ENCODE measurements at regions not wholly inside any gene's neighbourhood (a gene's known extent, or its start where the extent isn't known, plus 50 kb on each side); places are given as distances from the start of the nearest gene placed in this dataset.
"Not testable (repeated sequence)": the region's sequence is repeated elsewhere in the genome, so short reads cannot be mapped to it uniquely, and the experiment has no call there.

GRCh38 chr9:30609713-30610112, 1774.7 kb upstream of the ACO1 start:
- no peaks in the 10 kb centered on the region for H3K4me1 Mint-ChIP-seq
- no peak overlapping the region for H3K27ac ChIP-seq (ENCODE audit: low read depth, low read length)
- no peak for TF ChIP-seq CTCF (conservative IDR thresholded peaks at IDR 0.05)
- H3K4me1 ChIP-seq (ENCODE audit: control insufficient read depth, insufficient read depth, low read length), result no peaks in the 10 kb centered on the region
- H3K36me3 Mint-ChIP-seq (ENCODE audit: low read depth), result no peaks in the 10 kb centered on the region
- no peak overlapping the region for H3K4me3 ChIP-seq (ENCODE audit: low read length)
- H3K9me3 ChIP-seq (ENCODE audit: control insufficient read depth, low read length), result no peaks in the 10 kb centered on the region
- no peak for DNase-seq
- 80 to 85% methylated on average over 1 of the region's 1 CpG for WGBS, 2 experiments (ENCODE audit: insufficient coverage in 1 of 2, insufficient read length in 1 of 2)
- H3K9ac ChIP-seq (ENCODE audit: extremely low read depth, low read length, poor library complexity, severe bottlenecking), result no peak overlapping the region
- H3K36me3 ChIP-seq (ENCODE audit: control insufficient read depth, insufficient read depth, low read length), result no peaks in the 10 kb centered on the region
- no peak overlapping the region for H3K27ac Mint-ChIP-seq
- H3K27me3 Mint-ChIP-seq (ENCODE audit: insufficient read depth), result no peaks in the 10 kb centered on the region
- no peaks in the 10 kb centered on the region for H3K9me3 Mint-ChIP-seq
- H3K4me3 Mint-ChIP-seq, result no peak overlapping the region
- H3K27me3 ChIP-seq (ENCODE audit: control insufficient read depth, insufficient read depth, low read length, poor library complexity, severe bottlenecking), result no peaks in the 10 kb centered on the region

- not testable (repeated sequence) for H3K9ac ChIP-seq (ENCODE audit: extremely low read depth, low read length, poor library complexity, severe bottlenecking); H3K4me1 Mint-ChIP-seq; H3K4me3 ChIP-seq (ENCODE audit: low read length); H3K27me3 ChIP-seq (ENCODE audit: control insufficient read depth, insufficient read depth, low read length, poor library complexity, severe bottlenecking); H3K27me3 Mint-ChIP-seq (ENCODE audit: insufficient read depth); H3K27ac Mint-ChIP-seq; H3K9me3 Mint-ChIP-seq; H3K4me1 ChIP-seq (ENCODE audit: control insufficient read depth, insufficient read depth, low read length); H3K36me3 ChIP-seq (ENCODE audit: control insufficient read depth, insufficient read depth, low read length); DNase-seq; H3K4me3 Mint-ChIP-seq; H3K27ac ChIP-seq (ENCODE audit: low read depth, low read length); H3K36me3 Mint-ChIP-seq (ENCODE audit: low read depth); H3K9me3 ChIP-seq (ENCODE audit: control insufficient read depth, low read length)
- 88% methylated on average over 5 of the region's 7 CpGs; no CpG with 5 or more reads in 1 of the 2 experiments for WGBS, 2 experiments (ENCODE audit: insufficient coverage in 1 of 2, insufficient read length in 1 of 2)
These were observed 1767.7 kb upstream of the ACO1 start for GRCh38 chr9:30616782-30617181.

GRCh38 chr9:30622561-30622960, 1761.9 kb upstream of the ACO1 start:
- Histone ChIP-seq H3K9ac (ENCODE audit: extremely low read depth, low read length, poor library complexity, severe bottlenecking) (no peak overlapping the region), H3K36me3 (ENCODE audit: control insufficient read depth, insufficient read depth, low read length) (no peaks in the 10 kb centered on the region), H3K27ac (ENCODE audit: low read depth, low read length) (no peak overlapping the region), H3K4me3 (ENCODE audit: low read length) (no peak overlapping the region), H3K4me1 (ENCODE audit: control insufficient read depth, insufficient read depth, low read length) (no peaks in the 10 kb centered on the region), H3K9me3 (ENCODE audit: control insufficient read depth, low read length) (no peaks in the 10 kb centered on the region), H3K27me3 (ENCODE audit: control insufficient read depth, insufficient read depth, low read length, poor library complexity, severe bottlenecking) (no peaks in the 10 kb centered on the region)
- Mint-ChIP-seq H3K27ac (no peak overlapping the region), H3K36me3 (ENCODE audit: low read depth) (no peaks in the 10 kb centered on the region), H3K4me1 (no peaks in the 10 kb centered on the region), H3K4me3 (no peak overlapping the region), H3K9me3 (no peaks in the 10 kb centered on the region), H3K27me3 (ENCODE audit: insufficient read depth) (no peaks in the 10 kb centered on the region)
- 92 to 96% methylated on average over 4 of the region's 4 CpGs for WGBS, 2 experiments (ENCODE audit: insufficient coverage in 1 of 2, insufficient read length in 1 of 2)
- no peak for TF ChIP-seq CTCF (conservative IDR thresholded peaks at IDR 0.05)
- no peak for DNase-seq

GRCh38 chr9:30628915-30629567, 1755.4 kb upstream of the ACO1 start:
- Histone ChIP-seq H3K4me3 (ENCODE audit: low read length) (no peak overlapping the region), H3K9ac (ENCODE audit: extremely low read depth, low read length, poor library complexity, severe bottlenecking) (no peak overlapping the region), H3K4me1 (ENCODE audit: control insufficient read depth, insufficient read depth, low read length) (no peaks in the 10 kb centered on the region), H3K36me3 (ENCODE audit: control insufficient read depth, insufficient read depth, low read length) (no peaks in the 10 kb centered on the region), H3K27me3 (ENCODE audit: control insufficient read depth, insufficient read depth, low read length, poor library complexity, severe bottlenecking) (no peaks in the 10 kb centered on the region), H3K27ac (ENCODE audit: low read depth, low read length) (no peak overlapping the region), H3K9me3 (ENCODE audit: control insufficient read depth, low read length) (no peaks in the 10 kb centered on the region)
- DNase-seq, result no peak
- Mint-ChIP-seq H3K9me3 (no peaks in the 10 kb centered on the region), H3K27me3 (ENCODE audit: insufficient read depth) (no peaks in the 10 kb centered on the region), H3K4me1 (no peaks in the 10 kb centered on the region), H3K27ac (no peak overlapping the region), H3K4me3 (no peak overlapping the region), H3K36me3 (ENCODE audit: low read depth) (no peaks in the 10 kb centered on the region)
- 95 to 96% methylated on average over 2 of the region's 2 CpGs for WGBS, 2 experiments (ENCODE audit: insufficient coverage in 1 of 2, insufficient read length in 1 of 2)
- no peak for TF ChIP-seq CTCF (conservative IDR thresholded peaks at IDR 0.05)
